NB4 (cell line): ENCODE measurements at regions not wholly inside any gene's neighbourhood (a gene's known extent, or its start where the extent isn't known, plus 50 kb on each side); places are given as distances from the start of the nearest gene placed in this dataset.

ENCODE experiments used
- DNase-seq: peaks from one replicate; pipeline ENCODE4 v3.0.0; 2010; ENCODE audit warnings: low read depth
- H3K4me3 ChIP-seq: one replicate; pipeline ENCODE4 v1.5.1; 2011; ENCODE audit warnings: mild to moderate bottlenecking, low read depth, low read length, moderate library complexity
- MYC ChIP-seq: IDR thresholded peaks from 2 replicates; pipeline ENCODE4 v1.6.1; 2011; ENCODE audit warnings: low read depth, low read length
- POLR2A ChIP-seq: IDR thresholded peaks from 2 replicates; pipeline ENCODE4 v1.6.1; 2011; ENCODE audit warnings: mild to moderate bottlenecking; ENCODE audit not compliant: insufficient read length; ENCODE audit errors: extremely low read depth
- TF ChIP-seq, protein P1 (sequence below): IDR thresholded peaks from 2 replicates; pipeline ENCODE4 v1.6.1; 2011; ENCODE audit warnings: low read depth, low read length
- TF ChIP-seq, protein P2 (sequence below): IDR thresholded peaks from one replicate; pipeline ENCODE4 v1.5.1; 2012; ENCODE audit warnings: low read depth, low read length

DNA sequence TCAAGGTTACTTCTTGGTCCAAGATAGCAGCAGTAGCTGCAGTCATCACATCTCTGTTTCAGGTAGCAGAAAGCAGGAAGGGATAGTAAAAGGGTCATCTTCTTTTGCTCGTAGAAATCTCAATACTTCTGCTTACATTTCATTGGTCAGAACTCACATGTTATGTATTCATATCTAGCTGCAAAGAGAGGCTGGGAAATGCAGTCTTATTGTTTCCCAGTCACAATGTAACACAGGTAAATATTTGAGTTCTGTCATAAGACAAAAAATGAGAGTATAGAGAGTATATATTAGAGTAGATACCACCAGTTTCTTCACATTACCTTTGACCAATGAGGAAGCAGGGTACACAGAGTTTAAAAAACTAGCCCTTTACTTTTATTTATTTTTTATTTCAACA, 132.4 kb upstream of the ITGA6 start:
- no peak overlapping the region for H3K4me3 ChIP-seq
- TF ChIP-seq POLR2A = no peak
- TF ChIP-seq, protein P1, sequence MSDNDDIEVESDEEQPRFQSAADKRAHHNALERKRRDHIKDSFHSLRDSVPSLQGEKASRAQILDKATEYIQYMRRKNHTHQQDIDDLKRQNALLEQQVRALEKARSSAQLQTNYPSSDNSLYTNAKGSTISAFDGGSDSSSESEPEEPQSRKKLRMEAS = no peak
- no peak for TF ChIP-seq MYC
- TF ChIP-seq, protein P2, sequence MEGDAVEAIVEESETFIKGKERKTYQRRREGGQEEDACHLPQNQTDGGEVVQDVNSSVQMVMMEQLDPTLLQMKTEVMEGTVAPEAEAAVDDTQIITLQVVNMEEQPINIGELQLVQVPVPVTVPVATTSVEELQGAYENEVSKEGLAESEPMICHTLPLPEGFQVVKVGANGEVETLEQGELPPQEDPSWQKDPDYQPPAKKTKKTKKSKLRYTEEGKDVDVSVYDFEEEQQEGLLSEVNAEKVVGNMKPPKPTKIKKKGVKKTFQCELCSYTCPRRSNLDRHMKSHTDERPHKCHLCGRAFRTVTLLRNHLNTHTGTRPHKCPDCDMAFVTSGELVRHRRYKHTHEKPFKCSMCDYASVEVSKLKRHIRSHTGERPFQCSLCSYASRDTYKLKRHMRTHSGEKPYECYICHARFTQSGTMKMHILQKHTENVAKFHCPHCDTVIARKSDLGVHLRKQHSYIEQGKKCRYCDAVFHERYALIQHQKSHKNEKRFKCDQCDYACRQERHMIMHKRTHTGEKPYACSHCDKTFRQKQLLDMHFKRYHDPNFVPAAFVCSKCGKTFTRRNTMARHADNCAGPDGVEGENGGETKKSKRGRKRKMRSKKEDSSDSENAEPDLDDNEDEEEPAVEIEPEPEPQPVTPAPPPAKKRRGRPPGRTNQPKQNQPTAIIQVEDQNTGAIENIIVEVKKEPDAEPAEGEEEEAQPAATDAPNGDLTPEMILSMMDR = no peak
- DNase-seq = no peak

DNA sequence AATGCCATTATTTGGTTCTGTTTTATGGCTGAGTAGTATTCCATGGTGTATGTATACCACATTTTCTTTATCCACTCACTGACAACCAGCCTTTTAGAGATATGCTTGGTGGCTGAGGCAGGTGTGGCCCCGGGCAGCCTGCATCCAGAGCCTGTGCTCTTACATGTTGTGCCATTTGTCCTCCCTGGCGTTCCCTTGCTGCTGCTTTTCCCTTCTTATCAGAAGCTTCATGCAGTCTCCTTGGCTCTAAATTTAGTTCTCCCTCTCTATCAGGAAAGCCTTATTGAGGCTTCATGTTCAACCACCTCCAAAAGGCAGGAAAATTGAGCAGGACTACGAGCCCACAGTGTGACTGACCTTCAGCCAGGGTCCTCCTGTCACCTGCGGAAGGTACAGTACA, 131.7 kb upstream of the ITGA6 start:
- no peak for DNase-seq
- no peak for TF ChIP-seq POLR2A
- TF ChIP-seq, protein P1 = no peak
- no peak for TF ChIP-seq MYC
- TF ChIP-seq, protein P2 = no peak
- no peak overlapping the region for H3K4me3 ChIP-seq

DNA sequence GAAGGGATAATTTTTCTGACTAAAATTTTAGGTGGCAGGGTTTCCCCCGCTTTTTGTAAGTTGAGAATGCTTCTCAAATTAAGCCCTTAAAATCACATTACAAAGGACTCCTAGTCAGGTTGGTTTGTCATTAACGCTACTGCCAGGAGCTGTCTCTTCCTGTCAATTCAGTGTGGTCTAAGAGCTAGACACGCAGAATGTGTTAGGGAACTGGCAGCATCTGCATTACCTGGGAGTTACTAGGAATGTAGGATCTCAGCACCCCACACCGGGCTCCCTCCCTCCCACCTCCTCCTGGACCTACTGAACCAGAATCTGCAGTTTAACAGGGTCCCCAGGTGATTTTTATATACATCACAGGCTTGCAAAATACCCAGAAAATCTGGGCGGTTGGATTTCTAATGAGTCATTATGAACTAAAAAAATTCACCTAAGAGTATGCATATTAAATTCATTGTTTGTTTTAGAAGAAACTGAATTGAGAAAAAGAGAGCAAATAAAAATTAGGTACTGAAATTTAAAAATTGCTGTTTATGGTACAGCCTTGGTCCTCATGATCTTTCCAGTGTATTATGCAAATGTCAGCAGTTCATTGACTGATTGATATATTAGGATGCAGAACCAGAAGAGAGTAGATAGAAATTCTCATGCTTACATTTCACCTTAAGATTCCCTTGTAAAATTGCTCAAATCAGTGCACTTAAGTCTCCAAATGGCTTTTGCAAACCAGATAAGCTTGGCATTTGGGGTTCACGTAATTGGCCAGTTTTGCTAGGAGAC, 130.9 kb upstream of the ITGA6 start:
- no peak overlapping the region for H3K4me3 ChIP-seq
- DNase-seq = no peak
- TF ChIP-seq, protein P2 = no peak
- TF ChIP-seq, protein P1 = no peak
- TF ChIP-seq POLR2A (no peak), MYC (no peak)

DNA sequence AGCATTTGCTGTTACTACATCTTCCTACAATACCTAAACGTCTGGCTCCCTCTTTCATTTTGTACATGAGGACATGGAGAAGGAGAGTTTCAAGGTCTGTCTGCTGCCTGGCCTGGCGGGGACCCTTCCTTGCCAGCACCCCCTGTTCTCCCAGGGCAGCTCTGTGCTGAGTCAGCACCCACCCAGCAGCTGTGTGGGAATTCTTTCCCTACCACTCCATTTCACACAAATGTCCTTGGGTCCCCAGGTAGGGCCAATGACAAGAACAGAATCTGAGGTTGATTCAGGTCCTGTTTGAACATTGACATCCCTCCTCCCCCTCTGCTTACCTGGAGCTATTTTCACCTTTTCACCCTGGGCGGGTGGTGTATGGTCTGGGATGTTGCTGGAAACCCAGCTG, 129.9 kb upstream of the ITGA6 start:
- TF ChIP-seq MYC (no peak), POLR2A (no peak)
- TF ChIP-seq, protein P2 = no peak
- TF ChIP-seq, protein P1 = no peak
- no peak for DNase-seq
- H3K4me3 ChIP-seq = no peak overlapping the region

DNA sequence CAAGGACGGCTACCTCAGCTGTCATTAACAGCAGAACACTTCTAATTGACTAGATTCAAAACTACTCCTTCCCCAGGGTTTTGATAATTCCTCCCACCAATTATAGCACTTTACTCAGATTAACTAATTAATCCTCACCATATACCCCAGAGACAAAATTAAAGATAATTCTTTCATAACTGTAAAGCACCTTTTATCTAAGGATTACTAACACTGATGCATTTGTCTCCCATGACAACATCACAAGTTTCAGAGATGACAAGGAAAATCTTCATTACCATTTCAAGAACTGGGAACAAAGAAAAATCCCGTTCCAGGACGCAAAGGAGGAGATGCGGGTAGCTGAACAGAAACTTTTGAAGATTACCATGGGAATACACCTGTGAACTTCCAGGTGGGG, 129.4 kb upstream of the ITGA6 start:
- TF ChIP-seq, protein P2 = no peak
- TF ChIP-seq, protein P1 = no peak
- TF ChIP-seq MYC (no peak), POLR2A (no peak)
- no peak for DNase-seq
- no peak overlapping the region for H3K4me3 ChIP-seq

DNA sequence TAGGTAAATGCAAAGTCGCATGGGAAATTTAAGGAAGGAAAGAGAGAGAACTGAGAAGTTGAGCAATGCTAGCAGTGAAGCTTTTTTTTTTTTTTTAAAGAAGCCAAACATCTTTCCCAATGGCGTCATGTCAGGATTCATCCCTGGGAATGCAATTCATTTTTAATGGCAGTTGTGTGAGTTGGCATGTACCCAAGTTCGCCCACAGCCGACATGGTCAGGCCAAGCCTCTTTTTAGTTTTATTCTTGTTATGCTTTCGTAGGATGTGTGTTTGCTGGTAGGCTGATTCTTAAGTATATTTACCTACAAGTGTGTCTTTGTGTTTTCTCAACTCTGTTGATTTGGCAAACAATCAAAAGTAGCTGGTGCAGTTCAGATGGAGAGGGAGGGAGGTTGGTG, 127.6 kb upstream of the ITGA6 start:
- H3K4me3 ChIP-seq = no peak overlapping the region
- DNase-seq = no peak
- TF ChIP-seq POLR2A = no peak
- no peak for TF ChIP-seq MYC
- TF ChIP-seq, protein P1 = no peak
- TF ChIP-seq, protein P2 = no peak
